Bronchial epithelial cell (primary cell): ENCODE measurements at regions not wholly inside any gene's neighbourhood (a gene's known extent, or its start where the extent isn't known, plus 50 kb on each side); places are given as distances from the start of the nearest gene placed in this dataset.

ENCODE experiments used
- DNase-seq: peaks from one replicate; pipeline ENCODE4 v3.0.0-alpha.2; 2010; ENCODE audit warnings: low read depth
- FAIRE-seq: peaks from 2 replicates; lab custom pipeline; 2011; peaks lifted over from hg19 to GRCh38; lab: Jason Lieb, UNC
- H3K27me3 ChIP-seq: 2 replicates; pipeline ENCODE4 v1.5.1; 2011; ENCODE audit warnings: low read length; ENCODE audit not compliant: control insufficient read depth, insufficient read depth
- H3K36me3 ChIP-seq: 2 replicates; pipeline ENCODE4 v1.5.1; 2011; ENCODE audit warnings: low read length; ENCODE audit not compliant: control insufficient read depth, insufficient read depth
- H3K4me3 ChIP-seq: 2 replicates; pipeline ENCODE4 v1.5.1; 2011; ENCODE audit warnings: mild to moderate bottlenecking, low read depth, low read length, control low read depth
- TF ChIP-seq, protein P1 (sequence below): IDR thresholded peaks from 2 replicates; pipeline ENCODE4 v1.5.1; 2011; ENCODE audit warnings: mild to moderate bottlenecking, moderate library complexity, low read length, control low read depth, inconsistent platforms; ENCODE audit not compliant: insufficient read depth, severe bottlenecking

DNA sequence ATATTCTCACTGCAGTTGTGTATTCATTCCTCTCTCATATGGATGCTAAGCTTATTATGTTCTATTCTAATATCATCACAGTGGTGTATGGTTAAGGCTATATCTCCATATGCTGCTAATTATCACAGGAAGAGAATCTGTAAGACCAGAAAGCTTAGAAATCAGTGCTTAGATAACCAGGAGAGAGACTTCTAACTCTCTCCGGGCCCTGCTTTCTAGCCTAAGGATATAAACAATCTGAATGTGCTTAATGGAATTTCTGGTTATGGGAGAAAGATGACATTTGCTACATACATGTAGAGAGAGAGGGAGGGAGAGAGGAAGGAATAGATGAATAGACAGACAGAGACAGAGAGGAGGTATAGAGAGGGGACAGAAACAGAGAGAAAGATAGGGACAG lies 1231.3 kb downstream of the EPHA7 start:
- no peaks in the 10 kb centered on the region for H3K36me3 ChIP-seq
- no peak for FAIRE-seq
- TF ChIP-seq, protein P1, sequence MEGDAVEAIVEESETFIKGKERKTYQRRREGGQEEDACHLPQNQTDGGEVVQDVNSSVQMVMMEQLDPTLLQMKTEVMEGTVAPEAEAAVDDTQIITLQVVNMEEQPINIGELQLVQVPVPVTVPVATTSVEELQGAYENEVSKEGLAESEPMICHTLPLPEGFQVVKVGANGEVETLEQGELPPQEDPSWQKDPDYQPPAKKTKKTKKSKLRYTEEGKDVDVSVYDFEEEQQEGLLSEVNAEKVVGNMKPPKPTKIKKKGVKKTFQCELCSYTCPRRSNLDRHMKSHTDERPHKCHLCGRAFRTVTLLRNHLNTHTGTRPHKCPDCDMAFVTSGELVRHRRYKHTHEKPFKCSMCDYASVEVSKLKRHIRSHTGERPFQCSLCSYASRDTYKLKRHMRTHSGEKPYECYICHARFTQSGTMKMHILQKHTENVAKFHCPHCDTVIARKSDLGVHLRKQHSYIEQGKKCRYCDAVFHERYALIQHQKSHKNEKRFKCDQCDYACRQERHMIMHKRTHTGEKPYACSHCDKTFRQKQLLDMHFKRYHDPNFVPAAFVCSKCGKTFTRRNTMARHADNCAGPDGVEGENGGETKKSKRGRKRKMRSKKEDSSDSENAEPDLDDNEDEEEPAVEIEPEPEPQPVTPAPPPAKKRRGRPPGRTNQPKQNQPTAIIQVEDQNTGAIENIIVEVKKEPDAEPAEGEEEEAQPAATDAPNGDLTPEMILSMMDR = no peak

DNA sequence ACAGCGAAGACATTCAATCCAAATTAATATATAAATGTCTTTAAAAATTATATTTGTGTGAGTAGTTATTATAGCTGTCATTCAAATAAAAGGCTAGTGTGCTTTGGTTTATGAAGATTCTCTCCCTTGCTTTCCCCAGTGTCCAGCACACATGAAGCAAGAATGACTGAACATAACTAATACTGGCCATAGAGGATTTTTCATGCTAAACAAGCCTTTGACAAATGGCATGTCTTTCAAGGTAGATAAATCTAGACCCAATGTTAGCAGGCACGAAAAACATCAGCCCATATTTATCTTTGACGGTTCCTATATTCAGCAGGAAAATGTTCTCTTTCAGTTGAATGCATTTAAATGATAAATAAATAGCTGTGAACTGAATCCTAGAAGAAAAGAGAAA lies 1234.4 kb downstream of the EPHA7 start:
- Histone ChIP-seq H3K36me3 (no peaks in the 10 kb centered on the region), H3K27me3 (no peaks in the 10 kb centered on the region), H3K4me3 (no peak overlapping the region)
- FAIRE-seq (no peak), DNase-seq (no peak)
- TF ChIP-seq, protein P1 = no peak

More for the DNA sequence above, 1231.3 kb downstream of the EPHA7 start:
- no peaks in the 10 kb centered on the region for H3K27me3 ChIP-seq
- H3K4me3 ChIP-seq = no peak overlapping the region
- DNase-seq = no peak

DNA sequence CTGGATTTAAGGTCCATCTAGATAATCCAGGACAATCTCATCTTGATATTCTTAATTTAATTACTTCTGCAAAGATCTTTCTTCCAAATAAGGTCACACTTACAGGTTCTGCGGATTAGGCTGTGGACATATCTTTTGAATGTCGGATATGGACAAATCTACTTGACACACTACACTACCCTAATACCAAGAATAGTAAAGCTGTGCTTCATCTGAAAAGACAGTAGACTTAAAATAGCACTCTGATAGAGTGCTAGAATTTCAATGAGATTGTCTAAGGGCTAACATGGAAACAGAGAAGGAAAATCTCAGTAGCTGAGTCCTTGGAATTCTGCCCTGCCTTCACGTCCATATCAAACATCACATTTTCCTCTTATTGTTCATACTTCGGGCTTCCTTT lies 1238.0 kb downstream of the EPHA7 start:
- Histone ChIP-seq H3K36me3 (no peaks in the 10 kb centered on the region), H3K27me3 (no peaks in the 10 kb centered on the region), H3K4me3 (no peak overlapping the region)
- TF ChIP-seq, protein P1 = no peak
- FAIRE-seq = no peak
- no peak for DNase-seq

DNA sequence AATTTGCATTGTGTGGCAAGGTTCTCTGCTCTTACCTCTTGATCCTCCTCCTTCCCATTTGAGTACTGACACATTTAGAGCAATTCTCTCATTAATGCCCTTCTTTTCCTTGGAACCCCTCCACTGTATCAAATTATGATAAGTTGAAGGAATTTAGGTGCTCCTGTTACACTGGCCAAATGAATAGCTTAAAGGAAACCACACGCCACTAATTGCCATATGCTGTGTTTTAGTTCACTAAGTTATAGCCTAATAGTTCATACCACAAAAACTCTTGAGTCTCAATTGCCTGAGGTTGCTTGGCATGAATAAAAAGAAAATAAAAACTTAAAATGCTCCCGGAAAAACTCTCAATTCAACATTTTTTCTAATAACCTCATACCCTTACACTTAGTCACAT lies 1239.3 kb downstream of the EPHA7 start:
- TF ChIP-seq, protein P1 = no peak
- DNase-seq = no peak
- FAIRE-seq = no peak
- Histone ChIP-seq H3K4me3 (no peak overlapping the region), H3K36me3 (no peaks in the 10 kb centered on the region), H3K27me3 (no peaks in the 10 kb centered on the region)

DNA sequence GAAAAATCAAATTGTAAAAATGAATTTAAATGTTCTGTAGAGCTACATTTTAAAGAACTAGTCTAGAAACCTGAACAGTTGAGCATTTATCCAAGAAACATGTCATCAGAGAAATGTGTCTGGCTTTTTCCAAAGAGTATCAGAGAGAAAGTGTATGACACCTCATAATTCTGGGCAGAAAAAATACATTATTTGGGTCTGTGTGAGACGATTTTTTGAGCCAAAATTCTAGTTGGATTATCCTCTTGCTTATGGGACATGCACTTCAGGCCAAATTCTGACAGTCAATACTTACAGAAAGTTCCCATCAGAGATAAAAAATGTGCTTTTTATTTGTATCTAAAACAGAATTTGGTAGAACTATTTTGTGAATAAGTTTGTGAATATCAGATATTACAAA lies 1242.7 kb downstream of the EPHA7 start:
- H3K27me3 ChIP-seq = no peaks in the 10 kb centered on the region
- TF ChIP-seq, protein P1 = no peak
- no peak for DNase-seq
- no peak for FAIRE-seq
- H3K4me3 ChIP-seq = no peak overlapping the region
- H3K36me3 ChIP-seq = no peaks in the 10 kb centered on the region

DNA sequence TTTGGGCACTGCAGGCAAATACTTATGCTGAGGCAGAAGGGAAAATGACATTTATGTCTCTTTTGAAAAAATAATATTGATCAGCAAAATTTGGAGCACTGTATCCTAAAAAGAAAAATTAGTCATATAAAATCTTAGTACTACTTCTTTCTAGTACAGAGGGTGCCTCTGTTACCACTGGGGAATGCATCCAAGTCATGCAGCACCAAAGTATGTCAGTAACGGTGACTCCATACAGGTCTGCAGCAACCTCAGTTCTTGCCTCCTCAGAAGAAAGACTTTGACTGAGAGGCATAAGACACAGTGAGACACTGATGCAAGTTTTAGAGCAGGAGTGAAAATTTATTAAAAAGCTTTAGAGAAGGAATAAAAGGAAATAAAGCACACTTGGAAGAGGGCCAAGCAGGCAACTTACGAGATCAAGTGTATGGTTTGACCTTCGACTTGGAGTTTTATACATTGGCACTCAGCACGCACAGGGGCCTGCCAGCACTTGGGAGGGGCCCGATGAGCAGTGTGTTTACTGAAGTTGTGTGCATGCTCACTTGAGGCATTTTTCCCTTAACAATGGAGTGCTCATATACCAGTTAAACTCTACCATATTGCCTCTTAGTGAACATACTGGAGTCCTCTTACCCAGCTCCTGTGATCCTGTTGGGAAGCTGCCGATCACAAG lies 1244.8 kb downstream of the EPHA7 start:
- DNase-seq (no peak), FAIRE-seq (no peak)
- TF ChIP-seq, protein P1 = no peak
- H3K27me3 ChIP-seq = no peaks in the 10 kb centered on the region
- H3K36me3 ChIP-seq = no peaks in the 10 kb centered on the region
- no peak overlapping the region for H3K4me3 ChIP-seq
